H9 (cell line): ENCODE measurements at regions not wholly inside any gene's neighbourhood (a gene's known extent, or its start where the extent isn't known, plus 50 kb on each side); places are given as distances from the start of the nearest gene placed in this dataset.

ENCODE experiments used
- DNase-seq: peaks from one replicate; pipeline ENCODE4 v3.0.0-alpha.2; 2017
- H2AFZ ChIP-seq: one replicate; pipeline ENCODE4 v1.6.1; 2013; ENCODE audit warnings: mild to moderate bottlenecking, low read length, control low read depth, moderate library complexity
- H2AK5ac ChIP-seq: 2 replicates; pipeline ENCODE4 v1.6.1; 2013; ENCODE audit warnings: low read length, control low read depth, mixed read lengths; ENCODE audit not compliant: insufficient read length
- H2BK120ac ChIP-seq: one replicate; pipeline ENCODE4 v1.6.1; 2013; ENCODE audit warnings: low read depth, mild to moderate bottlenecking, low read length, control low read depth, inconsistent platforms; ENCODE audit not compliant: poor library complexity, severe bottlenecking
- H2BK12ac ChIP-seq: 2 replicates; pipeline ENCODE4 v1.6.1; 2013; ENCODE audit warnings: low read length, control low read depth, mixed read lengths, low read depth; ENCODE audit not compliant: insufficient read length
- H2BK15ac ChIP-seq: 2 replicates; pipeline ENCODE4 v1.6.1; 2013; ENCODE audit warnings: low read depth, low read length, control low read depth
- H2BK20ac ChIP-seq: one replicate; pipeline ENCODE4 v1.6.1; 2013; ENCODE audit warnings: low read depth, mild to moderate bottlenecking, low read length, control low read depth, inconsistent platforms; ENCODE audit not compliant: poor library complexity, severe bottlenecking
- H2BK5ac ChIP-seq: 2 replicates; pipeline ENCODE4 v1.6.1; 2013; ENCODE audit warnings: low read length, control low read depth, mixed read lengths; ENCODE audit not compliant: insufficient read length
- H3K14ac ChIP-seq: 2 replicates; pipeline ENCODE4 v1.6.1; 2013; ENCODE audit warnings: low read length, control low read depth; ENCODE audit not compliant: insufficient read depth
- H3K18ac ChIP-seq: 2 replicates; pipeline ENCODE4 v1.6.1; 2013; ENCODE audit warnings: low read depth, mild to moderate bottlenecking, mixed read lengths, low read length, control low read depth; ENCODE audit not compliant: insufficient read length
- H3K23ac ChIP-seq: 2 replicates; pipeline ENCODE4 v1.6.1; 2013; ENCODE audit warnings: low read length, control low read depth, mixed read lengths, low read depth; ENCODE audit not compliant: insufficient read length
- H3K23me2 ChIP-seq: 2 replicates; pipeline ENCODE4 v1.6.1; 2013; ENCODE audit warnings: low read depth, mild to moderate bottlenecking, mixed read lengths, low read length, control low read depth; ENCODE audit not compliant: insufficient read length, poor library complexity, severe bottlenecking
- H3K27ac ChIP-seq: 2 replicates; pipeline ENCODE4 v1.5.1; 2013; ENCODE audit warnings: low read length, control low read depth, mixed read lengths, low read depth; ENCODE audit not compliant: insufficient read length
- H3K27me3 ChIP-seq: 2 replicates; pipeline ENCODE4 v1.6.1; 2013; ENCODE audit warnings: low read length, control low read depth, inconsistent platforms; ENCODE audit not compliant: insufficient read depth
- H3K4ac ChIP-seq: 2 replicates; pipeline ENCODE4 v1.6.1; 2013; ENCODE audit warnings: low read depth, mild to moderate bottlenecking, control low read depth, inconsistent platforms, low read length, moderate library complexity
- H3K4me1 ChIP-seq: 2 replicates; pipeline ENCODE4 v1.6.1; 2013; ENCODE audit warnings: low read length, control low read depth, inconsistent platforms; ENCODE audit not compliant: insufficient read depth
- H3K4me2 ChIP-seq: 2 replicates; pipeline ENCODE4 v1.6.1; 2013; ENCODE audit warnings: low read length, control low read depth, mixed read lengths; ENCODE audit not compliant: insufficient read length, insufficient read depth
- H3K56ac ChIP-seq: 2 replicates; pipeline ENCODE4 v1.6.1; 2013; ENCODE audit warnings: low read depth, mild to moderate bottlenecking, mixed read lengths, low read length, control low read depth; ENCODE audit not compliant: insufficient read length
- H3K79me1 ChIP-seq: 2 replicates; pipeline ENCODE4 v1.6.1; 2013; ENCODE audit warnings: low read depth, mild to moderate bottlenecking, moderate library complexity, low read length, control low read depth, inconsistent platforms; ENCODE audit not compliant: insufficient read depth, poor library complexity, severe bottlenecking
- H3K79me2 ChIP-seq: 2 replicates; pipeline ENCODE4 v1.6.1; 2013; ENCODE audit warnings: low read length, control low read depth, inconsistent platforms; ENCODE audit not compliant: insufficient read depth
- H3K9ac ChIP-seq: 2 replicates; pipeline ENCODE4 v1.6.1; 2013; ENCODE audit warnings: low read length, control low read depth, mixed read lengths; ENCODE audit not compliant: insufficient read length; ENCODE audit errors: extremely low read depth
- H3K9me3 ChIP-seq: one replicate; pipeline ENCODE4 v1.6.1; 2013; ENCODE audit warnings: low read depth, low read length, inconsistent platforms; ENCODE audit not compliant: control insufficient read depth
- H3T11ph ChIP-seq: one replicate; pipeline ENCODE4 v1.6.1; 2013; ENCODE audit warnings: mild to moderate bottlenecking, low read length, control low read depth, inconsistent platforms
- H4K20me1 ChIP-seq: one replicate; pipeline ENCODE4 v1.6.1; 2013; ENCODE audit not compliant: control insufficient read depth, insufficient read length, insufficient read depth
- H4K5ac ChIP-seq: 2 replicates; pipeline ENCODE4 v1.6.1; 2013; ENCODE audit warnings: low read depth, mild to moderate bottlenecking, mixed read lengths, low read length, control low read depth; ENCODE audit not compliant: insufficient read length
- H4K8ac ChIP-seq: replicated peaks from 2 replicates; pipeline ENCODE4 v1.6.1; 2013; ENCODE audit warnings: low read length, control low read depth, mixed read lengths, low read depth; ENCODE audit not compliant: insufficient read length
- H4K91ac ChIP-seq: 2 replicates; pipeline ENCODE4 v1.6.1; 2013; ENCODE audit warnings: low read depth, mild to moderate bottlenecking, moderate library complexity, mixed read lengths, low read length, control low read depth; ENCODE audit not compliant: insufficient read length
- H3K27ac Mint-ChIP-seq, 3 experiments: 2 replicates in 2 of 3; 3 replicates in 1 of 3; pipeline ENCODE4 v1.8.0; 2020 to 2021; ENCODE audit warnings: mixed read lengths in 3 of 3, mild to moderate bottlenecking in 1 of 3, moderate library complexity in 1 of 3
- H3K27me3 Mint-ChIP-seq: 2 replicates; pipeline ENCODE4 v1.8.0; 2021; ENCODE audit warnings: low read depth, mild to moderate bottlenecking, moderate library complexity, mixed read lengths
- H3K36me3 Mint-ChIP-seq, 3 experiments: 2 replicates in 2 of 3; 3 replicates in 1 of 3; pipeline ENCODE4 v1.8.0; 2020 to 2021; ENCODE audit warnings: low read depth in 3 of 3, mixed read lengths in 3 of 3; ENCODE audit not compliant: insufficient read depth in 1 of 3
- H3K4me1 Mint-ChIP-seq, 2 experiments: 2 replicates each; pipeline ENCODE4 v1.8.0; 2020; ENCODE audit warnings: mixed read lengths in 2 of 2
- H3K4me3 Mint-ChIP-seq, 2 experiments: 2 replicates in 1 of 2; 3 replicates in 1 of 2; pipeline ENCODE4 v1.8.0; 2020 to 2021; ENCODE audit warnings: mild to moderate bottlenecking in 2 of 2, mixed read lengths in 2 of 2, moderate library complexity in 1 of 2
- H3K9me3 Mint-ChIP-seq, 2 experiments: 2 replicates in 1 of 2; 3 replicates in 1 of 2; pipeline ENCODE4 v1.8.0; 2020; ENCODE audit warnings: mild to moderate bottlenecking in 2 of 2, mixed read lengths in 2 of 2, moderate library complexity in 1 of 2
- WGBS: extraction: QIAGEN DNeasy Blood & Tissue Kit; methylation state at CpG from one replicate; pipeline ENCODE4 v1.1.7; 2013; ENCODE audit warnings: missing lambda C conversion rate, low lambda C conversion rate, mixed read lengths; ENCODE audit not compliant: insufficient read length; ENCODE audit errors: extremely low coverage; 5-methylcytosine and 5-hydroxymethylcytosine counted together
- TF ChIP-seq, protein P1 (sequence below): fragments of 200-600 bp; sonication (generic); conservative IDR thresholded peaks from 3 replicates; pipeline ENCODE4 v1.8.0; 2021; ENCODE audit warnings: antibody characterized with exemption, mild to moderate bottlenecking

GRCh38 chr18:33818145-33818544 lies 240.1 kb downstream of the ASXL3 start:
- Histone ChIP-seq H3K9ac (no peak overlapping the region), H4K8ac (no peak overlapping the region), H3K4me2 (no peak overlapping the region), H2BK120ac (no peak overlapping the region), H3K56ac (no peak overlapping the region), H3K27ac (no peak overlapping the region), H2BK20ac (no peak overlapping the region), H3K14ac (no peak overlapping the region), H4K91ac (no peak overlapping the region), H3K79me1 (no peaks in the 10 kb centered on the region), H4K5ac (no peak overlapping the region), H3K23ac (no peak overlapping the region), H3K9me3 (no peaks in the 10 kb centered on the region), H2AFZ (no peak overlapping the region), H2AK5ac (no peak overlapping the region), H3K27me3 (no peaks in the 10 kb centered on the region), H3K18ac (no peak overlapping the region), H3K4me1 (no peaks in the 10 kb centered on the region), H3K4ac (no peak overlapping the region), H3T11ph (no peak overlapping the region), H4K20me1 (no peaks in the 10 kb centered on the region), H2BK12ac (no peak overlapping the region), H3K79me2 (no peaks in the 10 kb centered on the region), H2BK15ac (no peak overlapping the region), H3K23me2 (peaks cover 2% of the 10 kb centered on the region), H2BK5ac (no peak overlapping the region)
- Mint-ChIP-seq H3K9me3 (peaks cover 5 to 7% of the 10 kb centered on the region in 2 experiments; a peak in 4 of 5 replicates), H3K27ac (no peak overlapping the region), H3K36me3 (peaks cover 3 to 9% (median 4%) of the 10 kb centered on the region in 3 experiments; a peak in 5 of 7 replicates), H3K27me3 (peaks cover 11% of the 10 kb centered on the region), H3K4me1 (peaks cover 11 to 13% of the 10 kb centered on the region in 2 experiments), H3K4me3 (no peak overlapping the region)
- WGBS, result no CpG with 5 or more reads among the region's 1 CpG
- TF ChIP-seq, protein P1, sequence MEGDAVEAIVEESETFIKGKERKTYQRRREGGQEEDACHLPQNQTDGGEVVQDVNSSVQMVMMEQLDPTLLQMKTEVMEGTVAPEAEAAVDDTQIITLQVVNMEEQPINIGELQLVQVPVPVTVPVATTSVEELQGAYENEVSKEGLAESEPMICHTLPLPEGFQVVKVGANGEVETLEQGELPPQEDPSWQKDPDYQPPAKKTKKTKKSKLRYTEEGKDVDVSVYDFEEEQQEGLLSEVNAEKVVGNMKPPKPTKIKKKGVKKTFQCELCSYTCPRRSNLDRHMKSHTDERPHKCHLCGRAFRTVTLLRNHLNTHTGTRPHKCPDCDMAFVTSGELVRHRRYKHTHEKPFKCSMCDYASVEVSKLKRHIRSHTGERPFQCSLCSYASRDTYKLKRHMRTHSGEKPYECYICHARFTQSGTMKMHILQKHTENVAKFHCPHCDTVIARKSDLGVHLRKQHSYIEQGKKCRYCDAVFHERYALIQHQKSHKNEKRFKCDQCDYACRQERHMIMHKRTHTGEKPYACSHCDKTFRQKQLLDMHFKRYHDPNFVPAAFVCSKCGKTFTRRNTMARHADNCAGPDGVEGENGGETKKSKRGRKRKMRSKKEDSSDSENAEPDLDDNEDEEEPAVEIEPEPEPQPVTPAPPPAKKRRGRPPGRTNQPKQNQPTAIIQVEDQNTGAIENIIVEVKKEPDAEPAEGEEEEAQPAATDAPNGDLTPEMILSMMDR, result no peak
- no peak for DNase-seq
